HepG2 (cell line): ENCODE measurements at regions not wholly inside any gene's neighbourhood (a gene's known extent, or its start where the extent isn't known, plus 50 kb on each side); places are given as distances from the start of the nearest gene placed in this dataset.

Source experiments
- ATAC-seq: fragments of 200-7000 bp; cut with Tn5 transposase; 3 replicates; pipeline ENCODE4 v1.9.1; 2020; ENCODE audit warnings: mild to moderate bottlenecking, moderate library complexity
- BruUV-seq: library from RNA; stranded (reverse); fragments of 400-500 nt; replicated peaks from 2 replicates; lab custom pipeline; 2021; lab: Mats Ljungman, UMichigan
- CTCF ChIA-PET: fragments of 300-600 bp; formaldehyde crosslinking; extraction: SDS; loops from one replicate; lab custom pipeline; 2021; ENCODE audit warnings: low total read pairs, inconsistent platforms, low intra/inter-chr PET ratio; lab: Yijun Ruan, JAX
- POLR2A ChIA-PET: fragments of 350-600 bp; sonication (Branson Sonifier 250); formaldehyde crosslinking; loops from one replicate; lab custom pipeline; 2020; ENCODE audit warnings: antibody characterized with exemption, inconsistent platforms; lab: Yijun Ruan, JAX
- DNase-seq: peaks from one replicate; pipeline ENCODE4 v3.0.0-alpha.2; 2015; ENCODE audit warnings: low spot score
- FAIRE-seq: peaks from 3 replicates; lab custom pipeline; 2011; peaks lifted over from hg19 to GRCh38; lab: Jason Lieb, UNC
- H2AFZ ChIP-seq: one replicate; pipeline ENCODE4 v1.6.1; 2011; ENCODE audit warnings: low read length, inconsistent platforms
- H3K27ac ChIP-seq: fragments of 300-600 bp; 3 replicates; pipeline ENCODE4 v1.8.0; 2011; ENCODE audit warnings: mixed run types, mild to moderate bottlenecking, mixed read lengths, low read length, inconsistent platforms; ENCODE audit not compliant: insufficient read depth; ENCODE audit errors: extremely low read length
- H3K27me3 ChIP-seq, 2 experiments: fragments of 200-600 bp in 1 of 2; 2 replicates in 1 of 2; 3 replicates in 1 of 2; pipeline versions ENCODE4 v1.6.0 to v1.8.0; 2011; ENCODE audit warnings: low read length in 2 of 2, mild to moderate bottlenecking in 2 of 2, moderate library complexity in 2 of 2, inconsistent platforms in 1 of 2; ENCODE audit not compliant: insufficient read depth in 2 of 2, control insufficient read depth in 1 of 2
- H3K36me3 ChIP-seq, 2 experiments: fragments of 200-600 bp in 1 of 2; replicated peaks in 1 of 2; 2 replicates in 1 of 2; 3 replicates in 1 of 2; pipeline versions ENCODE4 v1.5.1 to v1.8.0; 2011; ENCODE audit warnings: low read length in 2 of 2, inconsistent platforms in 1 of 2; ENCODE audit not compliant: insufficient read depth in 2 of 2, control insufficient read depth in 1 of 2
- H3K4me1 ChIP-seq: 2 replicates; pipeline ENCODE4 v1.5.1; 2012; ENCODE audit warnings: low read length, inconsistent platforms; ENCODE audit not compliant: insufficient read depth
- H3K4me2 ChIP-seq: 2 replicates; pipeline ENCODE4 v1.6.0; 2011; ENCODE audit warnings: low read depth, low read length, inconsistent platforms
- H3K4me3 ChIP-seq, 3 experiments: fragments of 200-600 bp in 1 of 3; sonication (generic), shearing (Covaris generic) in 1 of 3; replicated peaks in 1 of 3; 2 replicates each; pipeline ENCODE4 v1.5.1; 2011 to 2016; ENCODE audit warnings: low read length in 3 of 3, inconsistent platforms in 2 of 3, low read depth in 2 of 3, mild to moderate bottlenecking in 2 of 3, control low read depth in 1 of 3, mixed read lengths in 1 of 3; ENCODE audit not compliant: insufficient read depth in 1 of 3
- H3K79me2 ChIP-seq: one replicate; pipeline ENCODE4 v1.6.1; 2011; ENCODE audit warnings: low read length, inconsistent platforms; ENCODE audit not compliant: insufficient read depth
- H3K9ac ChIP-seq: 2 replicates; pipeline ENCODE4 v1.6.0; 2011; ENCODE audit warnings: mild to moderate bottlenecking, low read depth, low read length, inconsistent platforms; ENCODE audit not compliant: insufficient read depth
- H3K9me3 ChIP-seq: 2 replicates; pipeline ENCODE4 v1.5.1; 2012; ENCODE audit warnings: mild to moderate bottlenecking, low read length
- H4K20me1 ChIP-seq: 2 replicates; pipeline ENCODE4 v1.6.0; 2011; ENCODE audit warnings: inconsistent platforms, mild to moderate bottlenecking, low read length, moderate library complexity; ENCODE audit not compliant: insufficient read depth
- CAMTA2 ChIP-seq: sonication (generic); formaldehyde crosslinking; IDR thresholded peaks from 2 replicates; pipeline ENCODE4 v1.4.0; 2020; ENCODE audit warnings: mild to moderate bottlenecking, missing genetic modification reagents, borderline replicate concordance
- HES4 ChIP-seq: sonication (generic); formaldehyde crosslinking; IDR thresholded peaks from 2 replicates; pipeline ENCODE4 v1.9.0; 2021; ENCODE audit warnings: mild to moderate bottlenecking, missing genetic modification reagents, borderline replicate concordance
- HNRNPL ChIP-seq: fragments of 200-400 bp; formaldehyde crosslinking; IDR thresholded peaks from 2 replicates; pipeline ENCODE4 v1.6.1; 2017; ENCODE audit warnings: mild to moderate bottlenecking, low read depth, low read length
- NFIB ChIP-seq: sonication (generic); formaldehyde crosslinking; IDR thresholded peaks from 2 replicates; pipeline ENCODE4 v1.9.0; 2021; ENCODE audit warnings: missing genetic modification reagents, mild to moderate bottlenecking, borderline replicate concordance
- PRDM10 ChIP-seq: sonication (generic); formaldehyde crosslinking; IDR thresholded peaks from 2 replicates; pipeline ENCODE4 v1.4.0; 2020; ENCODE audit warnings: low read depth, missing genetic modification reagents
- PREB ChIP-seq: sonication (generic); formaldehyde crosslinking; IDR thresholded peaks from 2 replicates; pipeline ENCODE4 v1.4.0; 2020; ENCODE audit warnings: missing genetic modification reagents
- SMARCC2 ChIP-seq: fragments of 450-650 bp; IDR thresholded peaks from 2 replicates; pipeline ENCODE4 v1.6.1; 2017; ENCODE audit warnings: antibody characterized with exemption, mild to moderate bottlenecking
- ZBED4 ChIP-seq: sonication (generic); formaldehyde crosslinking; IDR thresholded peaks from 2 replicates; pipeline ENCODE4 v1.4.0; 2020; ENCODE audit warnings: missing genetic modification reagents, borderline replicate concordance
- ZNF253 ChIP-seq: sonication (generic); formaldehyde crosslinking; IDR thresholded peaks from 2 replicates; pipeline ENCODE4 v1.8.0; 2022; ENCODE audit warnings: mild to moderate bottlenecking, missing genetic modification reagents, borderline replicate concordance
- ZNF609 ChIP-seq: sonication (generic); formaldehyde crosslinking; IDR thresholded peaks from 2 replicates; pipeline ENCODE4 v1.4.0; 2020; ENCODE audit warnings: mild to moderate bottlenecking, missing genetic modification reagents, borderline replicate concordance
- ZNF747 ChIP-seq: sonication (generic); formaldehyde crosslinking; IDR thresholded peaks from 2 replicates; pipeline ENCODE4 v1.8.1; 2023; ENCODE audit warnings: missing genetic modification reagents, mild to moderate bottlenecking, borderline replicate concordance
- WGBS: methylation state at CpG from one replicate; pipeline ENCODE4 v1.1.6; 2017; ENCODE audit warnings: low lambda C conversion rate; 5-methylcytosine and 5-hydroxymethylcytosine counted together
- in situ Hi-C: cut with HindIII; loops from 2 replicates; pipeline ENCODE4 v1.10.0; 2017; ENCODE audit warnings: low pct_unique_long_range_greater_than_20kb; ENCODE audit not compliant: extremely low pct_ligation_motif_present
- intact Hi-C: fragments of 100-400 bp; cut with micrococcal nuclease; formaldehyde crosslinking; loops from one replicate; pipeline ENCODE4 v1.10.0; 2022; ENCODE audit not compliant: unreplicated experiment

- intact Hi-C loops = no loop called here
- no peak overlapping the region for H2AFZ ChIP-seq
- no peaks in the 10 kb centered on the region for H3K9me3 ChIP-seq
- no peak overlapping the region for H3K27ac ChIP-seq
- no peaks in the 10 kb centered on the region; a peak in 1 of 5 replicates for H3K27me3 ChIP-seq
- H4K20me1 ChIP-seq = no peaks in the 10 kb centered on the region
- no peak overlapping the region for H3K4me3 ChIP-seq
- ChIA-PET POLR2A (interaction anchor here (0.6 kb wide), 1 partner anchor 493 kb away, joined by 3 read pairs; no protein-coding TSS in a partner anchor), CTCF (no interaction called here)
- no peaks in the 10 kb centered on the region for H3K36me3 ChIP-seq
- FAIRE-seq (no peak), DNase-seq (no peak), ATAC-seq (no peak)
- in situ Hi-C loops = no loop called here
- 13% methylated on average over 3 of the region's 3 CpGs for WGBS
- H3K4me2 ChIP-seq = no peak overlapping the region
- no peaks in the 10 kb centered on the region for H3K79me2 ChIP-seq
- H3K4me1 ChIP-seq = no peaks in the 10 kb centered on the region
- no TSS peak for BruUV-seq
- H3K9ac ChIP-seq = no peak overlapping the region
- TF ChIP-seq ZBED4 (CRISPR knock-in tag) (no peak), CAMTA2 (CRISPR knock-in tag) (no peak), NFIB (CRISPR knock-in tag) (no peak), PRDM10 (CRISPR knock-in tag) (no peak), SMARCC2 (no peak), HNRNPL (no peak), ZNF253 (CRISPR knock-in tag) (no peak), PREB (CRISPR knock-in tag) (no peak), HES4 (no peak), ZNF747 (no peak), ZNF609 (no peak)
These were observed 128.3 kb downstream of the SLC28A3 start for GRCh38 chr9:84212246-84212645.
